SK-N-SH treated with all-trans-retinoic acid at 6 μM for 48 hours (cell line): ENCODE measurements at regions not wholly inside any gene's neighbourhood (a gene's known extent, or its start where the extent isn't known, plus 50 kb on each side); places are given as distances from the start of the nearest gene placed in this dataset.

Source experiments
- PPARA ChIP-seq: fragments of 250-450 bp; sonication (Bioruptor Pico); IDR thresholded peaks from 2 replicates; pipeline ENCODE4 v1.5.0; 2020; ENCODE audit warnings: mild to moderate bottlenecking, borderline replicate concordance
- ZNF565 ChIP-seq: fragments of 450-650 bp; formaldehyde crosslinking; conservative IDR thresholded peaks from 2 replicates; pipeline ENCODE4 v1.5.0; 2020; ENCODE audit warnings: low read depth, mild to moderate bottlenecking, moderate library complexity

DNA sequence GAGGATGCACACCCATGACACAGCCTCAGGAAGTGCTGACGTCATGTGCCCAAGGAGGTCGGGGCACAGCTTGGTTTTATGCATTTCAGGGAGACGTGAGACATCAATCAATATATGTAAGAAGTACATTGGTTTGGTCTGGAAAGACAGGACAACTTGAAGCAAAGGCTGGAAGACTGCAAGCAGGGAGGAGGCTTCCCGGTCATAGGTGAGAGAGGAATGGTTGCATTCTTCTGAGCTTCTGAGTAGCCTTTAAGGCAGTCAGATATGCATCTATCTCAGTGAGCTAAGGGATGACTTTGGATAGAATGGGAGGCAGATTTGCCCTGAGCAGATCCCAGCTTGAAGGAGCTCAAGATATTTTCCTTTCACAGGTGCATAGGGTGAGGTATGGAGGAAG lies 349.5 kb downstream of the TYW1 start:
- TF ChIP-seq PPARA (CRISPR knock-in tag) (no peak), ZNF565 (no peak)
